ENCODE measurements at regions not wholly inside any gene's neighbourhood (a gene's known extent, or its start where the extent isn't known, plus 50 kb on each side); places are given as distances from the start of the nearest gene placed in this dataset.

DNA sequence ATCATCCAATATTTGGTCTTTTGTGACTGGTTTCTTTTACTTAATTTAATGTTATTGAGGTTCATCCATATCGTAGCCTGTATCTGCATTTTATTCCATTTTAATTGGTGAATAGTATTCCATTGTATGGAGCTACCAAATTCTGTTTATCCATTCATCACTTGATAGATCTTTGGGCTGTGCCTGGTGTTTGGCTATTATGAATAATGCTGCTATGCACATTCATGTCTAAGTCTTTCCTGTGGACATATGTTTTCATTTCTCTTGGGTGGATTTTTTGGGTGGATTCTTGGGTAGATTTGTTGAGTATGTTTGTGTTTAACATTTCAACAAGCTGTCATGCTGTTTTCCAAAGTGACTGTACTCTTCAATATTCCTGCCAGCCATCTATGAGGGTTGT lies 52.5 kb upstream of the NEDD4L start:
- H3K9me3 Mint-ChIP-seq: peaks cover 3% of the 10 kb centered on the region
- H3K36me3 Mint-ChIP-seq (ENCODE audit: low read depth): no peaks in the 10 kb centered on the region
- no peaks in the 10 kb centered on the region for H3K27me3 Mint-ChIP-seq (ENCODE audit: low read depth)
- no peak for DNase-seq (ENCODE audit: low read depth, low spot score)
- H3K4me3 Mint-ChIP-seq: no peak overlapping the region
- TF ChIP-seq, protein P1, sequence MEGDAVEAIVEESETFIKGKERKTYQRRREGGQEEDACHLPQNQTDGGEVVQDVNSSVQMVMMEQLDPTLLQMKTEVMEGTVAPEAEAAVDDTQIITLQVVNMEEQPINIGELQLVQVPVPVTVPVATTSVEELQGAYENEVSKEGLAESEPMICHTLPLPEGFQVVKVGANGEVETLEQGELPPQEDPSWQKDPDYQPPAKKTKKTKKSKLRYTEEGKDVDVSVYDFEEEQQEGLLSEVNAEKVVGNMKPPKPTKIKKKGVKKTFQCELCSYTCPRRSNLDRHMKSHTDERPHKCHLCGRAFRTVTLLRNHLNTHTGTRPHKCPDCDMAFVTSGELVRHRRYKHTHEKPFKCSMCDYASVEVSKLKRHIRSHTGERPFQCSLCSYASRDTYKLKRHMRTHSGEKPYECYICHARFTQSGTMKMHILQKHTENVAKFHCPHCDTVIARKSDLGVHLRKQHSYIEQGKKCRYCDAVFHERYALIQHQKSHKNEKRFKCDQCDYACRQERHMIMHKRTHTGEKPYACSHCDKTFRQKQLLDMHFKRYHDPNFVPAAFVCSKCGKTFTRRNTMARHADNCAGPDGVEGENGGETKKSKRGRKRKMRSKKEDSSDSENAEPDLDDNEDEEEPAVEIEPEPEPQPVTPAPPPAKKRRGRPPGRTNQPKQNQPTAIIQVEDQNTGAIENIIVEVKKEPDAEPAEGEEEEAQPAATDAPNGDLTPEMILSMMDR (conservative IDR thresholded peaks at IDR 0.05): no peak
- H3K27ac Mint-ChIP-seq (ENCODE audit: unreplicated experiment): no peak overlapping the region
- peaks cover 13% of the 10 kb centered on the region for H3K4me1 Mint-ChIP-seq

GRCh38 chr18:57989536-57989935 lies 54.5 kb upstream of the NEDD4L start:
- Mint-ChIP-seq H3K4me3 (no peak overlapping the region), H3K36me3 (ENCODE audit: low read depth) (no peaks in the 10 kb centered on the region), H3K27ac (ENCODE audit: unreplicated experiment) (no peak overlapping the region), H3K27me3 (ENCODE audit: low read depth) (no peaks in the 10 kb centered on the region), H3K9me3 (peaks cover 3% of the 10 kb centered on the region), H3K4me1 (peaks cover 11% of the 10 kb centered on the region)
- no peak for DNase-seq (ENCODE audit: low read depth, low spot score)
- TF ChIP-seq, protein P1 (conservative IDR thresholded peaks at IDR 0.05): no peak

- TF ChIP-seq, protein P1 (conservative IDR thresholded peaks at IDR 0.05): no peak
- Mint-ChIP-seq H3K36me3 (ENCODE audit: low read depth) (no peaks in the 10 kb centered on the region), H3K4me3 (no peak overlapping the region), H3K27ac (ENCODE audit: unreplicated experiment) (no peak overlapping the region), H3K27me3 (ENCODE audit: low read depth) (no peaks in the 10 kb centered on the region), H3K9me3 (no peaks in the 10 kb centered on the region), H3K4me1 (peaks cover 28% of the 10 kb centered on the region)
- no peak for DNase-seq (ENCODE audit: low read depth, low spot score)
These were observed 59.4 kb upstream of the NEDD4L start for GRCh38 chr18:57984490-57985115.

DNA sequence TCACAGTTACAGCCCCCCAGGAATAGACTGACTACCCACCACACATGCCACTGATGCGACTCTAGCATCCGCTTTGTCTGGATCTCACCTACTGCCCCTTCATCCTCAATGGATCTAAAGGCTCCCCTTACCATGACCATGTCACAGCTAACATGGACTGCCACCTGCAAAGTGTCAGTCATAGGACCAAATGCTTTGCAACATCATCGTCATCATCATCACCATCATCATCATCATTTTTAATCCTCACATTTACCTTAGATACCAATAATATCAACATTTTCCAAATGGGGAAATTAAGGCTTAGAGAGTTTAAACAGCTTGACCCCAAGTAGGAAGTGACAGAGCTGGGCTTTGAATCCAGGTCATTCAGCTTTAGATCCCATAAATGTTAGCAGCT lies 60.1 kb upstream of the NEDD4L start:
- Mint-ChIP-seq H3K36me3 (ENCODE audit: low read depth) (no peaks in the 10 kb centered on the region), H3K4me1 (peaks cover 28% of the 10 kb centered on the region), H3K27me3 (ENCODE audit: low read depth) (no peaks in the 10 kb centered on the region), H3K4me3 (no peak overlapping the region), H3K27ac (ENCODE audit: unreplicated experiment) (no peak overlapping the region), H3K9me3 (no peaks in the 10 kb centered on the region)
- TF ChIP-seq, protein P1 (conservative IDR thresholded peaks at IDR 0.05): no peak
- DNase-seq (ENCODE audit: low read depth, low spot score): no peak

DNA sequence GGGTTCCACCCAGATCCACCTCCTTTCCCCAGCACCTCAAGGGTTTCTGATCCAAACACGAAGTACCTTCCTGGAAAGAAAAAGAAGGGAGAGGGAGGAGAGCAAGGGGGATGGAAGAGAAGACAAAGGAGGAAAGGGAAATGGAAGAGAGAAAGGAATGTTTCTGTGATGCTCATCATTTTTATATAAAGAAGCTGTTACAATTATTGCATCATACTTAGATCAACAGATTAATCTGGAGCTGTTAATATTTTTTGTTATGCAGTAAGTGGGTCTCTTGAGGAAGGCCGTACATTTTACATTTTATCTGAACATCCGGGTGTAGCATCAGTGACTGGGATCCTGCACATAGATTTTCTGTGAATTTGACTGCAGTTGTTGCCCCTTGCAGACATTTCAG lies 60.6 kb upstream of the NEDD4L start:
- H3K9me3 Mint-ChIP-seq: no peaks in the 10 kb centered on the region
- H3K4me1 Mint-ChIP-seq: peaks cover 28% of the 10 kb centered on the region
- TF ChIP-seq, protein P1 (conservative IDR thresholded peaks at IDR 0.05): no peak
- no peaks in the 10 kb centered on the region for H3K36me3 Mint-ChIP-seq (ENCODE audit: low read depth)
- H3K4me3 Mint-ChIP-seq: no peak overlapping the region
- H3K27me3 Mint-ChIP-seq (ENCODE audit: low read depth): no peaks in the 10 kb centered on the region
- no peak overlapping the region for H3K27ac Mint-ChIP-seq (ENCODE audit: unreplicated experiment)
- DNase-seq (ENCODE audit: low read depth, low spot score): no peak

Measured in neural crest cell (in vitro differentiated cells).